ENCODE measurements at regions not wholly inside any gene's neighbourhood (a gene's known extent, or its start where the extent isn't known, plus 50 kb on each side); places are given as distances from the start of the nearest gene placed in this dataset.
"Not testable (repeated sequence)": the region's sequence is repeated elsewhere in the genome, so short reads cannot be mapped to it uniquely, and the experiment has no call there.

- peaks cover 0 to 11% of the 10 kb centered on the region in 2 donors for H3K4me1 ChIP-seq
- H3K4me3 ChIP-seq = no peak overlapping the region
- H3K27me3 ChIP-seq = no peaks in the 10 kb centered on the region
- no peaks in the 10 kb centered on the region for H3K36me3 ChIP-seq
- intact Hi-C loops (cut with DNase I; ENCODE audit: low total_unique reads) = no loop called here
- H3K27ac ChIP-seq = peak overlapping the region; percentile 82 to 92
- no peaks in the 10 kb centered on the region for H3K9me3 ChIP-seq
- no peak for DNase-seq
- TF ChIP-seq POLR2A (IDR thresholded peaks at IDR 0.05) = no peak
- TF ChIP-seq CTCF (IDR thresholded peaks at IDR 0.05) = no peak
These were observed 169.8 kb downstream of the LAT start for GRCh38 chr16:29154676-29155121.

GRCh38 chr16:29154088-29154487 is 169.2 kb downstream of the LAT start:
- no peaks in the 10 kb centered on the region for H3K9me3 ChIP-seq

DNA sequence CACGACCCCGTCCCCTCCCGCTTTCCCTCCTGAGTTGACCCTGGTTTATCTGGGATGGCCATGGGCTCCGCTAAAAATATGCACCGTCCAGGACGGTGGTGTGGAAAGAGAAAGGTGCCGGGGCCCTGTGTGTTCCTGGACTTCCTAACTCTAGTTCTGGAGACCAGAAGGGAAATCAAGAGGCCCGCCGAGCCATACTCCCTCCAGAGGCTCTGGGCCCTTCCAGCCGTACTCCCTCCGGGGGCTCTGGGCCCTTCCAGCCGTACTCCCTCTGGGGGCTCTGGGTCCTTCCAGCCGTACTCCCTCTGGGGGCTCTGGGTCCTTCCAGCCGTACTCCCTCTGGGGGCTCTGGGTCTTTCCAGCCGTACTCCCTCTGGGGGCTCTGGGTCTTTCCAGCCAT is 168.5 kb downstream of the LAT start:
- intact Hi-C loops (cut with DNase I; ENCODE audit: low total_unique reads) = not testable (repeated sequence)

More at GRCh38 chr16:29154088-29154487, 169.2 kb downstream of the LAT start:
- TF ChIP-seq CTCF (IDR thresholded peaks at IDR 0.05) (no peak), POLR2A (IDR thresholded peaks at IDR 0.05) (no peak)
- Histone ChIP-seq H3K27me3 (no peaks in the 10 kb centered on the region), H3K36me3 (no peaks in the 10 kb centered on the region), H3K4me1 (peaks cover 0 to 11% of the 10 kb centered on the region in 2 donors), H3K4me3 (no peak overlapping the region), H3K27ac (no peak overlapping the region)
- intact Hi-C loops (cut with DNase I; ENCODE audit: low total_unique reads) = no loop called here
- DNase-seq = no peak

GRCh38 chr16:29152544-29153031 is 167.7 kb downstream of the LAT start:
- DNase-seq = not testable (repeated sequence)

More for the DNA sequence above, 168.5 kb downstream of the LAT start:
- H3K27me3 ChIP-seq, H3K4me3 ChIP-seq, H3K36me3 ChIP-seq, H3K27ac ChIP-seq, H3K9me3 ChIP-seq, DNase-seq: not testable (repeated sequence)
- peaks cover 0 to 11% of the 10 kb centered on the region in 2 donors for H3K4me1 ChIP-seq

GRCh38 chr16:29151317-29151716 is 166.5 kb downstream of the LAT start:
- DNase-seq = no peak
- H3K27ac ChIP-seq = no peak overlapping the region
- H3K27me3 ChIP-seq = no peaks in the 10 kb centered on the region
- H3K36me3 ChIP-seq = no peaks in the 10 kb centered on the region
- no peaks in the 10 kb centered on the region for H3K9me3 ChIP-seq
- TF ChIP-seq POLR2A (IDR thresholded peaks at IDR 0.05) (no peak), CTCF (IDR thresholded peaks at IDR 0.05) (no peak)
- H3K4me1 ChIP-seq = no peaks in the 10 kb centered on the region
- intact Hi-C loops (cut with DNase I; ENCODE audit: low total_unique reads) = no loop called here
- no peak overlapping the region for H3K4me3 ChIP-seq

More at GRCh38 chr16:29152544-29153031, 167.7 kb downstream of the LAT start:
- H3K36me3 ChIP-seq; H3K4me3 ChIP-seq; H3K27ac ChIP-seq; H3K27me3 ChIP-seq; H3K9me3 ChIP-seq; intact Hi-C loops (cut with DNase I; ENCODE audit: low total_unique reads): not testable (repeated sequence)
- H3K4me1 ChIP-seq = peaks cover 0 to 11% of the 10 kb centered on the region in 2 donors

DNA sequence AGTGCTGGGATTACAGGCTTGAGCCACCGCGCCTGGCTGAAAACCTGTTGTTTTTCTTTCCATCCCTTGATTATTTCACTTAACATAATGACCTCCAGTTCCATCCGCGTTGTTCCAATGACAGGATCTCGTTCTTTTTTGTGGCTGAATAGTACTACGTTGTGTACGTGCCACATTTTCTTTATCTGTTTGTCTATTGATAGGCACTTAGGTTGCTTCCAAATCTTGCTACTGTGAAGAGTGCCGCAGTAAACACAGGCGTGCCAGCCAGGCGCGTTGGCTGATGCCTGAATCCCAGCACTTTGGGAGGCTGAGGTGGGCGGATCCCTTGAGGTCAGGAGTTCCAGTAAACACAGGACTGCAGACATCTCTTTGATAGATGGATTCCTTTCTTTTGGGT is 165.1 kb downstream of the LAT start:
- H3K9me3 ChIP-seq; H3K36me3 ChIP-seq; intact Hi-C loops (cut with DNase I; ENCODE audit: low total_unique reads); H3K27me3 ChIP-seq; H3K27ac ChIP-seq; H3K4me1 ChIP-seq; H3K4me3 ChIP-seq; DNase-seq: not testable (repeated sequence)

GRCh38 chr16:29148867-29149272 is 164.0 kb downstream of the LAT start:
- Histone ChIP-seq H3K27me3 (no peaks in the 10 kb centered on the region), H3K4me3 (no peak overlapping the region), H3K9me3 (no peaks in the 10 kb centered on the region), H3K4me1 (no peaks in the 10 kb centered on the region), H3K36me3 (no peaks in the 10 kb centered on the region), H3K27ac (no peak overlapping the region)
- DNase-seq = no peak
- TF ChIP-seq CTCF (IDR thresholded peaks at IDR 0.05) = no peak
- no peak for TF ChIP-seq POLR2A (IDR thresholded peaks at IDR 0.05)
- intact Hi-C loops (cut with DNase I; ENCODE audit: low total_unique reads) = no loop called here

All from uterus (tissue), 3 donors.